DND-41 (cell line): ENCODE measurements at regions not wholly inside any gene's neighbourhood (a gene's known extent, or its start where the extent isn't known, plus 50 kb on each side); places are given as distances from the start of the nearest gene placed in this dataset.

ENCODE experiments used
- ATAC-seq: fragments of 200-7000 bp; cut with Tn5 transposase; 3 replicates; pipeline ENCODE4 v1.9.1; 2021; ENCODE audit warnings: low read depth; ENCODE audit not compliant: insufficient read depth
- DNase-seq: peaks from one replicate; pipeline ENCODE4 v3.0.0-alpha.2; 2020
- H2AFZ ChIP-seq: 2 replicates; pipeline ENCODE4 v1.6.0; 2012; ENCODE audit warnings: low read depth, low read length
- H3K27ac ChIP-seq: 2 replicates; pipeline ENCODE4 v1.5.1; 2012; ENCODE audit warnings: low read length, inconsistent platforms
- H3K27me3 ChIP-seq: fragments of 200-600 bp; sonication (generic); 2 replicates; pipeline ENCODE4 v1.6.0; 2012; ENCODE audit warnings: low read length, mild to moderate bottlenecking, inconsistent platforms; ENCODE audit not compliant: insufficient read depth, poor library complexity
- H3K36me3 ChIP-seq: 2 replicates; pipeline ENCODE4 v1.5.1; 2012; ENCODE audit warnings: low read length, inconsistent platforms; ENCODE audit not compliant: insufficient read depth
- H3K4me1 ChIP-seq: 2 replicates; pipeline ENCODE4 v1.5.1; 2012; ENCODE audit warnings: mild to moderate bottlenecking, low read length; ENCODE audit not compliant: insufficient read depth
- H3K4me2 ChIP-seq: 2 replicates; pipeline ENCODE4 v1.6.0; 2012; ENCODE audit warnings: mild to moderate bottlenecking, moderate library complexity, low read length, inconsistent platforms; ENCODE audit not compliant: insufficient read depth
- H3K4me3 ChIP-seq, 2 experiments: fragments of 200-600 bp in 1 of 2; shearing (Covaris generic) in 1 of 2; 2 replicates each; pipeline ENCODE4 v1.5.1; 2012 to 2016; ENCODE audit warnings: inconsistent platforms in 2 of 2, low read length in 2 of 2, mild to moderate bottlenecking in 2 of 2, low read depth in 1 of 2, moderate library complexity in 1 of 2
- H3K79me2 ChIP-seq: 2 replicates; pipeline ENCODE4 v1.6.0; 2012; ENCODE audit warnings: low read length, inconsistent platforms; ENCODE audit not compliant: insufficient read depth
- H3K9ac ChIP-seq: 2 replicates; pipeline ENCODE4 v1.6.0; 2012; ENCODE audit warnings: low read depth, mild to moderate bottlenecking, inconsistent platforms, low read length, moderate library complexity
- H3K9me3 ChIP-seq: 2 replicates; pipeline ENCODE4 v1.5.1; 2012; ENCODE audit warnings: low read length, moderate library complexity, mild to moderate bottlenecking, inconsistent platforms; ENCODE audit not compliant: insufficient read depth, severe bottlenecking
- H4K20me1 ChIP-seq: 2 replicates; pipeline ENCODE4 v1.6.0; 2012; ENCODE audit warnings: low read length; ENCODE audit not compliant: insufficient read depth
- CTCF ChIP-seq: IDR thresholded peaks from 2 replicates; pipeline ENCODE4 v1.5.1; 2012; ENCODE audit warnings: borderline replicate concordance, low read length, moderate library complexity, mild to moderate bottlenecking; ENCODE audit not compliant: poor library complexity, severe bottlenecking; ENCODE audit errors: extremely low read depth
- EZH2 ChIP-seq: IDR thresholded peaks from 3 replicates; pipeline ENCODE4 v1.6.1; 2012; ENCODE audit warnings: borderline replicate concordance, low read depth, mild to moderate bottlenecking, moderate library complexity, low read length, inconsistent platforms; ENCODE audit not compliant: severe bottlenecking

GRCh38 chr6:145212813-145213212 is 522.5 kb downstream of the EPM2A start:
- H3K27me3 ChIP-seq = peaks cover 10% of the 10 kb centered on the region
- no peaks in the 10 kb centered on the region for H3K36me3 ChIP-seq
- H3K4me3 ChIP-seq = no peak overlapping the region
- H3K4me1 ChIP-seq = peaks cover 3% of the 10 kb centered on the region; the same call in 1 of the 2 replicates
- H3K9me3 ChIP-seq = no peaks in the 10 kb centered on the region
- ATAC-seq = no peak
- H3K9ac ChIP-seq = no peak overlapping the region
- H3K27ac ChIP-seq = no peak overlapping the region
- no peak for DNase-seq
- no peaks in the 10 kb centered on the region for H4K20me1 ChIP-seq
- H2AFZ ChIP-seq = no peak overlapping the region
- TF ChIP-seq EZH2 (no peak), CTCF (no peak)
- H3K79me2 ChIP-seq = no peaks in the 10 kb centered on the region
- H3K4me2 ChIP-seq = no peak overlapping the region

GRCh38 chr6:145213614-145214013 is 521.7 kb downstream of the EPM2A start:
- H3K4me2 ChIP-seq = no peak overlapping the region
- DNase-seq = no peak
- no peak overlapping the region for H2AFZ ChIP-seq

GRCh38 chr6:145214570-145214969 is 520.8 kb downstream of the EPM2A start:
- H3K27ac ChIP-seq = no peak overlapping the region
- no peaks in the 10 kb centered on the region for H3K79me2 ChIP-seq
- TF ChIP-seq EZH2 = no peak
- peak; percentile 60 for TF ChIP-seq CTCF
- H2AFZ ChIP-seq = no peak overlapping the region
- peak; percentile 10 for DNase-seq
- H4K20me1 ChIP-seq = no peaks in the 10 kb centered on the region
- no peaks in the 10 kb centered on the region for H3K36me3 ChIP-seq
- H3K9ac ChIP-seq = no peak overlapping the region
- no peak for ATAC-seq
- H3K4me1 ChIP-seq = peaks cover 3% of the 10 kb centered on the region; the same call in 1 of the 2 replicates
- H3K4me2 ChIP-seq = no peak overlapping the region; the same call in 1 of the 2 replicates
- H3K27me3 ChIP-seq = peaks cover 10% of the 10 kb centered on the region
- H3K4me3 ChIP-seq = no peak overlapping the region
- H3K9me3 ChIP-seq = no peaks in the 10 kb centered on the region

More at GRCh38 chr6:145213614-145214013, 521.7 kb downstream of the EPM2A start:
- peaks cover 3% of the 10 kb centered on the region; the same call in 1 of the 2 replicates for H3K4me1 ChIP-seq
- ATAC-seq = no peak
- no peaks in the 10 kb centered on the region for H3K9me3 ChIP-seq
- no peaks in the 10 kb centered on the region for H4K20me1 ChIP-seq
- no peak overlapping the region for H3K9ac ChIP-seq
- H3K4me3 ChIP-seq = no peak overlapping the region
- H3K27me3 ChIP-seq = peaks cover 10% of the 10 kb centered on the region
- no peaks in the 10 kb centered on the region for H3K79me2 ChIP-seq
- H3K36me3 ChIP-seq = no peaks in the 10 kb centered on the region
- no peak for TF ChIP-seq EZH2
- TF ChIP-seq CTCF = no peak
- H3K27ac ChIP-seq = no peak overlapping the region

GRCh38 chr6:145224450-145224849 is 510.9 kb downstream of the EPM2A start:
- no peak overlapping the region for H3K9ac ChIP-seq
- no peaks in the 10 kb centered on the region for H3K36me3 ChIP-seq
- H3K4me3 ChIP-seq = no peak overlapping the region
- H3K4me1 ChIP-seq = no peaks in the 10 kb centered on the region
- TF ChIP-seq CTCF = no peak
- no peak for TF ChIP-seq EZH2
- ATAC-seq (no peak), DNase-seq (no peak)
- no peak overlapping the region for H3K4me2 ChIP-seq
- H4K20me1 ChIP-seq = no peaks in the 10 kb centered on the region
- no peak overlapping the region for H3K27ac ChIP-seq
- no peaks in the 10 kb centered on the region for H3K79me2 ChIP-seq
- H3K9me3 ChIP-seq = no peaks in the 10 kb centered on the region
- H3K27me3 ChIP-seq = no peaks in the 10 kb centered on the region
- H2AFZ ChIP-seq = no peak overlapping the region
